SK-N-MC (cell line): ENCODE measurements at regions not wholly inside any gene's neighbourhood (a gene's known extent, or its start where the extent isn't known, plus 50 kb on each side); places are given as distances from the start of the nearest gene placed in this dataset.

Experiments used
- DNase-seq: peaks from one replicate; pipeline ENCODE4 v3.0.0-alpha.2; 2011; ENCODE audit warnings: low read depth, low spot score
- H3K27ac ChIP-seq: fragments of 200-600 bp; sonication (generic); 2 replicates; pipeline ENCODE4 v1.5.1; 2016; ENCODE audit warnings: mixed run types
- H3K36me3 ChIP-seq: fragments of 200-600 bp; sonication (generic); 2 replicates; pipeline ENCODE4 v1.6.1; 2017; ENCODE audit warnings: antibody characterized with exemption, low read length, mixed read lengths; ENCODE audit not compliant: insufficient read depth
- H3K4me3 ChIP-seq: fragments of 200-600 bp; sonication (generic); 2 replicates; pipeline ENCODE4 v1.5.1; 2016
- H3K9ac ChIP-seq: fragments of 200-600 bp; sonication (generic); 2 replicates; pipeline ENCODE4 v1.8.0; 2017; ENCODE audit warnings: mixed run types, mixed read lengths; ENCODE audit not compliant: insufficient read length
- H3K9me3 ChIP-seq: fragments of 200-600 bp; sonication (generic); 2 replicates; pipeline ENCODE4 v1.6.1; 2017; ENCODE audit warnings: low read depth, mild to moderate bottlenecking, antibody characterized with exemption, low read length, moderate library complexity, mixed read lengths
- EZH2 ChIP-seq: fragments of 200-600 bp; sonication (generic); IDR thresholded peaks from one replicate; pipeline ENCODE4 v1.6.1; 2017; ENCODE audit warnings: antibody characterized with exemption
- FOXP2 ChIP-seq: optimal IDR thresholded peaks from 2 replicates; pipeline ENCODE3; 2011; ENCODE audit warnings: mild to moderate bottlenecking, moderate library complexity; ENCODE audit not compliant: insufficient read depth; ENCODE audit errors: extremely low read length, control extremely low read depth
- POLR2AphosphoS5 ChIP-seq: IDR thresholded peaks from 2 replicates; pipeline ENCODE4 v1.6.1; 2012; ENCODE audit warnings: mild to moderate bottlenecking, low read depth, low read length, borderline replicate concordance

GRCh38 chr12:23098517-23098916 lies 473.5 kb downstream of the ETNK1 start:
- Histone ChIP-seq H3K4me3 (no peak overlapping the region), H3K36me3 (no peaks in the 10 kb centered on the region), H3K9me3 (no peaks in the 10 kb centered on the region), H3K9ac (no peak overlapping the region), H3K27ac (no peak overlapping the region)
- no peak for DNase-seq
- TF ChIP-seq EZH2 (no peak), POLR2AphosphoS5 (no peak), FOXP2 (no peak)

DNA sequence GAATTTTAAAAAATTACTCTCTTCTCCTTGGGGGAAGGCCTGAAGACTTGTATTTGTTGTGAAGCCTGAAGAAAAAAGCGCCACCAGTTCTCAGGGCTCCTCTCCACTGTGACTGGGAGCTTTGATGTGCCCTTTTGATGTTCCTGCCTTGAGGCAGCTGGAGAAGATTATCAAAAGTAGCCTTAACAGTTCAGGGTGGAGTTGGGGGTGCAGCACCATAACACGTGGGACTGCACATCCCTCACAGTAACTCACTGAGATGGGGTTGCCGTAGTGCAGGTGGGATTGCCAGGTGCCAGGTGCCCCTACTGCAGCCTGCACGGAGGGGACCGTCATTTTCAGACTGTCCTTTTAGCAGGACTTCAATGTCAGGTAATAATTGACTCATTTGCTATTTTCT lies 474.1 kb downstream of the ETNK1 start:
- no peak for TF ChIP-seq EZH2
- no peak for TF ChIP-seq POLR2AphosphoS5
- TF ChIP-seq FOXP2: no peak
- H3K27ac ChIP-seq: no peak overlapping the region
- no peak overlapping the region for H3K9ac ChIP-seq
- DNase-seq: no peak
- no peak overlapping the region for H3K4me3 ChIP-seq
- no peaks in the 10 kb centered on the region for H3K9me3 ChIP-seq
- no peaks in the 10 kb centered on the region for H3K36me3 ChIP-seq

- no peak for TF ChIP-seq POLR2AphosphoS5
- TF ChIP-seq FOXP2: no peak
- no peak for TF ChIP-seq EZH2
- Histone ChIP-seq H3K9me3 (no peaks in the 10 kb centered on the region), H3K27ac (no peak overlapping the region), H3K4me3 (no peak overlapping the region), H3K36me3 (no peaks in the 10 kb centered on the region), H3K9ac (no peak overlapping the region)
- no peak for DNase-seq
These were observed 474.6 kb downstream of the ETNK1 start for GRCh38 chr12:23099604-23100003.

DNA sequence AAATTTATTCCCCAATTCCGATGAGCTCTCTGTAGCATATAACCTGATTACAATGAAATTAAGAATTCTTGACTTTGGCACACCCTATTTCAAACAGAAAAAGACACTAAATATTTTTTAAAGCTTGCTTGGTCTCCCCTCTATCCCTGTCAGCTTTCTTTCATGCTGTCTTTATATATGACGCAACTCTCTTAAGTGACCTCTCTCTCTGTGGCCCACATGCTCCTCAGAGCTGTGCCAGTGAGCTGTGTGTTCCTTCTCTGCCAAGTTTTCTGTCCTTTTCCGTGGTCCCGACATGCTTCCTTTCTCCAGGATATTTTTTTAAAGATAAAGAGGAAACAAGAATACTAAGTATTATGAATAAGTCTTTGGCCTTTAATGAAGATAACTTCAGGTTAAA lies 484.0 kb downstream of the ETNK1 start:
- H3K4me3 ChIP-seq: no peak overlapping the region
- no peak for TF ChIP-seq POLR2AphosphoS5
- no peak for TF ChIP-seq FOXP2
- TF ChIP-seq EZH2: no peak
- H3K9me3 ChIP-seq: no peaks in the 10 kb centered on the region
- H3K9ac ChIP-seq: no peak overlapping the region
- DNase-seq: no peak
- H3K36me3 ChIP-seq: no peaks in the 10 kb centered on the region
- H3K27ac ChIP-seq: no peak overlapping the region

DNA sequence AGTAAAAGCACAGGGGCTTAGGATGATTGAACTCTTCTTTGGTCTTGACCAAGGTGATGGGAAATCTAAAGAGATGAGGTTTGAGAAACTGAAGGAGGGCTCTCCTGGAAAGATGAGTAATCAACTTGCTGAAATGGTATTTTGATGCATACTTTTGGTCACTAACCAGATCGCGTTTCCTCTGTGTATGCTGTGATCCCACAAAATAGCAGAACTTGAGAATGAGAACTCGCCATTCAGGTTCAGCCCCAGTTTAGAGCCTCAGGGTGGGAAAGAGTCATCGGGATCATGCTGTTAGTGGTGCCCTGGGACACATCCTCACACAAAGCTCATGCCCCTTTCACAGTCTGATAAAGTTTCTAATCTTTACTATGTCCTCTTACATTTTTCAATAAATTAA lies 488.8 kb downstream of the ETNK1 start:
- no peak for DNase-seq
- H3K4me3 ChIP-seq: no peak overlapping the region

GRCh38 chr12:23115984-23116383 lies 491.0 kb downstream of the ETNK1 start:
- DNase-seq: no peak
- no peak overlapping the region for H3K4me3 ChIP-seq
- no peak overlapping the region for H3K9ac ChIP-seq
- H3K27ac ChIP-seq: no peak overlapping the region
- no peaks in the 10 kb centered on the region for H3K9me3 ChIP-seq
- TF ChIP-seq FOXP2: no peak
- no peak for TF ChIP-seq POLR2AphosphoS5
- TF ChIP-seq EZH2: no peak
- no peaks in the 10 kb centered on the region for H3K36me3 ChIP-seq

More for the DNA sequence above, 488.8 kb downstream of the ETNK1 start:
- Histone ChIP-seq H3K9me3 (no peaks in the 10 kb centered on the region), H3K27ac (no peak overlapping the region), H3K9ac (no peak overlapping the region), H3K36me3 (no peaks in the 10 kb centered on the region)
- no peak for TF ChIP-seq FOXP2
- TF ChIP-seq POLR2AphosphoS5: no peak
- TF ChIP-seq EZH2: no peak

DNA sequence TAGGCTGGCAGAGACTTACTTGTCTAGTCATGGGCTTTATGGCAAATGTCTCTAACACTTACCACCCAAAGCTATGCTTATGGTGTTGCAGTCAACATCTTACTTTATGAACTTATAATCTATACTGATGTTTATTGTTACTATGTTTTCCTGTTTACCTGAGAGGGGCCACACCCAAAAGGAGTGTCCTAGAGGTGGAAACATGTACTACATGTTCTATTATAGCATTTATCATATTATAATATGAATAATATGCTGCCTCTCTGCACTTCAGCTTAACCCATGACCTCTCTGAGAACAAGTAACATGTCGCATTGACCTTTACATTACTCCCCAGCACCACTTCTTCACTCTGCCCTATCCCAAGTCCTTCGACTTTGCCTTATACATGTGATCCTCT lies 501.8 kb downstream of the ETNK1 start:
- Histone ChIP-seq H3K9me3 (no peaks in the 10 kb centered on the region), H3K4me3 (no peak overlapping the region), H3K27ac (no peak overlapping the region), H3K36me3 (no peaks in the 10 kb centered on the region), H3K9ac (no peak overlapping the region)
- DNase-seq: no peak
- TF ChIP-seq FOXP2 (no peak), EZH2 (no peak), POLR2AphosphoS5 (no peak)

DNA sequence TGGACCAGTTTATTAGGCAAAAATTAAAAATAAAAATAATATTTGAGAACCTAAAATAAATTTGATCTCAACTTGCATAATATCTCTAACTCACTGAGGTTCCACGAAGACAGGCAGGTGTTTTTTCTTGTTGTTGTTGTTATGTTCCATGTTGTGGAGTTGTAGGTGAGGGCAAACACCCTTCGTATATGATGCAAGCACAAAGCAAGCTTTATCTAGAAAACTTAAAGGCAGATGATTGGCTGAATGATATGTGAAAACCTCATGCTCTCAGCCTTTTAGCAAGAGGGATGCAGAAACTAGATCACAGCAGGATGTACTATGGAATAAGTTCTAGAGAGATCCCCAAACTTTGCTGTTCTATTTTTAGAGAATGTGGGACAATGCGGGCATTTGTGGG lies 502.7 kb downstream of the ETNK1 start:
- no peaks in the 10 kb centered on the region for H3K9me3 ChIP-seq
- TF ChIP-seq POLR2AphosphoS5 (no peak), FOXP2 (no peak), EZH2 (no peak)
- no peak overlapping the region for H3K4me3 ChIP-seq
- H3K27ac ChIP-seq: no peak overlapping the region
- H3K9ac ChIP-seq: no peak overlapping the region
- no peak for DNase-seq
- no peaks in the 10 kb centered on the region for H3K36me3 ChIP-seq

GRCh38 chr12:23128462-23128861 lies 503.5 kb downstream of the ETNK1 start:
- H3K27ac ChIP-seq: no peak overlapping the region
- no peak overlapping the region for H3K9ac ChIP-seq
- no peaks in the 10 kb centered on the region for H3K36me3 ChIP-seq
- DNase-seq: no peak
- TF ChIP-seq FOXP2: no peak
- TF ChIP-seq POLR2AphosphoS5: no peak
- no peak for TF ChIP-seq EZH2
- H3K4me3 ChIP-seq: no peak overlapping the region
- H3K9me3 ChIP-seq: no peaks in the 10 kb centered on the region
